GM23248 (cell line): ENCODE measurements at regions not wholly inside any gene's neighbourhood (a gene's known extent, or its start where the extent isn't known, plus 50 kb on each side); places are given as distances from the start of the nearest gene placed in this dataset.

Source experiments
- EZH2 ChIP-seq: fragments of 200-600 bp; sonication (generic); IDR thresholded peaks from 2 replicates; pipeline ENCODE4 v1.6.1; 2018; ENCODE audit warnings: antibody characterized with exemption, mild to moderate bottlenecking; ENCODE audit not compliant: insufficient read depth, poor library complexity, severe bottlenecking
- EZH2phosphoT487 ChIP-seq: fragments of 200-600 bp; sonication (generic); IDR thresholded peaks from 2 replicates; pipeline ENCODE4 v1.6.1; 2018; ENCODE audit warnings: antibody characterized with exemption, moderate library complexity, mild to moderate bottlenecking, low read depth; ENCODE audit not compliant: insufficient read depth

- TF ChIP-seq EZH2 (no peak), EZH2phosphoT487 (no peak)
Observed at GRCh38 chr1:232441036-232441411, 188.9 kb downstream of the SIPA1L2 start.
